Sigmoid colon (tissue), 6 donors: ENCODE measurements at regions not wholly inside any gene's neighbourhood (a gene's known extent, or its start where the extent isn't known, plus 50 kb on each side); places are given as distances from the start of the nearest gene placed in this dataset.

ENCODE experiments used
- DNase-seq: peaks from one replicate; pipeline ENCODE4 v3.0.0-alpha.2; 2019
- H3K27ac ChIP-seq, 4 donors: fragments of 200-600 bp; sonication (generic); one replicate each; pipeline ENCODE4 v1.5.1; 2016 to 2019; ENCODE audit warnings: mild to moderate bottlenecking in 1 of 4
- H3K27me3 ChIP-seq, 3 donors: fragments of 200-600 bp; sonication (generic); one replicate each; pipeline ENCODE4 v1.5.1; 2019; ENCODE audit warnings: mild to moderate bottlenecking in 1 of 3
- H3K36me3 ChIP-seq, 4 donors: fragments of 200-600 bp; sonication (generic); one replicate each; pipeline ENCODE4 v1.5.1; 2016 to 2019
- H3K4me1 ChIP-seq, 4 donors: fragments of 200-600 bp; sonication (generic); one replicate each; pipeline ENCODE4 v1.5.1; 2017 to 2019
- H3K4me3 ChIP-seq, 4 donors: fragments of 200-600 bp; sonication (generic); one replicate each; pipeline ENCODE4 v1.5.1; 2017 to 2019; ENCODE audit warnings: mild to moderate bottlenecking in 2 of 4, moderate library complexity in 1 of 4
- H3K9me3 ChIP-seq, 4 donors: fragments of 200-600 bp in 3 of 4; sonication (generic) in 3 of 4; one replicate each; pipeline versions ENCODE4 v1.5.1 to v1.6.1; 2013 to 2019
- EP300 ChIP-seq, 4 donors: sonication (generic); formaldehyde crosslinking; IDR thresholded peaks; one replicate each; pipeline ENCODE4 v1.6.1; 2017; ENCODE audit warnings: antibody characterized with exemption in 4 of 4
- POLR2A ChIP-seq, 2 donors: fragments of 450-650 bp; IDR thresholded peaks; one replicate each; pipeline ENCODE4 v1.6.1; 2016; ENCODE audit warnings: antibody characterized with exemption in 2 of 2, mild to moderate bottlenecking in 2 of 2, moderate library complexity in 2 of 2
- POLR2AphosphoS5 ChIP-seq, 4 donors: sonication (generic); formaldehyde crosslinking; IDR thresholded peaks; one replicate each; pipeline ENCODE4 v1.6.1; 2017; ENCODE audit warnings: antibody characterized with exemption in 4 of 4
- WGBS, 2 donors: extraction: QIAGEN DNeasy Blood & Tissue Kit; methylation state at CpG; one replicate each; pipeline ENCODE4 v1.1.7; 2013; 5-methylcytosine and 5-hydroxymethylcytosine counted together
- intact Hi-C: fragments of 100-400 bp; cut with DNase I; formaldehyde crosslinking; loops from one replicate; pipeline ENCODE4 v1.15.1; 2023
- TF ChIP-seq, protein P1 (sequence below), 4 experiments: fragments of 450-650 bp in 3 of 4; fragments of 200-600 bp in 1 of 4; IDR thresholded peaks; one replicate each; pipeline ENCODE4 v1.5.1; 2016 to 2019; ENCODE audit warnings: antibody characterized with exemption in 4 of 4, mild to moderate bottlenecking in 3 of 4, moderate library complexity in 2 of 4
- donor health status: healthy with polysubstance abuse.
- donor health status: healthy.

DNA sequence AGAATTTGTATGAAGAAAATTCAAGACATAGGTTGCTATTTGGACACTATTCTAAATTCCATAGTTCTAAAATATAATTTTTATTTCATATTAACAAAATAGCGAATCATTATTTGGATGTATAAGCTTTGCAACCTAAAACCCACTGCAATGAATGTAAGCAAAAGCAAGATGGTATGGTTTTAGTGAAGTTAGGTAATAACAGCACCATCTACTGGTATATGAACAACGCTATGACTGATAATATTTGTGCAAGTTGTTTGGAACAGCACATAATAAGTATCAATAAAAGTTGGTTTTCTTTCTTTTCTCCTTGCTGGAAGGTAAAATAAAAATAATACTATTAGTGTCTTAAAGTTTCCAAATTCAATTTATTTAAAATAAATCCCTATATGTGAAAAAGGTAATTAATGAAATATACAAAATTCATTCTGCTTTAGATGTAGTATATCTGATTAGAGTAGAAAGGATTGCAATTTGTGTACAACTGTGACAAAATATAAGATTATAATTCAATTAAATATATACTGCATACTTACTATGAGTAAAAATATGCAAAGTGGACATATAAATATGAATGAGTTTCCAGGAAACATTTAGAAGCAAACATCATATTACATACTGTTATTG lies 79.0 kb upstream of the LSM8 start:
- H3K4me1 ChIP-seq = no peaks in the 10 kb centered on the region
- H3K27me3 ChIP-seq = no peaks in the 10 kb centered on the region
- TF ChIP-seq, protein P1, sequence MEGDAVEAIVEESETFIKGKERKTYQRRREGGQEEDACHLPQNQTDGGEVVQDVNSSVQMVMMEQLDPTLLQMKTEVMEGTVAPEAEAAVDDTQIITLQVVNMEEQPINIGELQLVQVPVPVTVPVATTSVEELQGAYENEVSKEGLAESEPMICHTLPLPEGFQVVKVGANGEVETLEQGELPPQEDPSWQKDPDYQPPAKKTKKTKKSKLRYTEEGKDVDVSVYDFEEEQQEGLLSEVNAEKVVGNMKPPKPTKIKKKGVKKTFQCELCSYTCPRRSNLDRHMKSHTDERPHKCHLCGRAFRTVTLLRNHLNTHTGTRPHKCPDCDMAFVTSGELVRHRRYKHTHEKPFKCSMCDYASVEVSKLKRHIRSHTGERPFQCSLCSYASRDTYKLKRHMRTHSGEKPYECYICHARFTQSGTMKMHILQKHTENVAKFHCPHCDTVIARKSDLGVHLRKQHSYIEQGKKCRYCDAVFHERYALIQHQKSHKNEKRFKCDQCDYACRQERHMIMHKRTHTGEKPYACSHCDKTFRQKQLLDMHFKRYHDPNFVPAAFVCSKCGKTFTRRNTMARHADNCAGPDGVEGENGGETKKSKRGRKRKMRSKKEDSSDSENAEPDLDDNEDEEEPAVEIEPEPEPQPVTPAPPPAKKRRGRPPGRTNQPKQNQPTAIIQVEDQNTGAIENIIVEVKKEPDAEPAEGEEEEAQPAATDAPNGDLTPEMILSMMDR (IDR thresholded peaks at IDR 0.05) = peak in 2 of 4 experiments; percentile 17 to 48
- no peak for TF ChIP-seq EP300 (IDR thresholded peaks at IDR 0.05)
- intact Hi-C loops = loop anchor here (2.0 kb wide), 1 partner anchor 354 kb away; no protein-coding TSS in a partner anchor
- no peaks in the 10 kb centered on the region for H3K36me3 ChIP-seq
- H3K9me3 ChIP-seq = no peaks in the 10 kb centered on the region
- H3K4me3 ChIP-seq = no peak overlapping the region
- DNase-seq = no peak
- 5 to 16% methylated on average over 2 of the region's 2 CpGs for WGBS, 2 donors
- H3K27ac ChIP-seq = no peak overlapping the region

DNA sequence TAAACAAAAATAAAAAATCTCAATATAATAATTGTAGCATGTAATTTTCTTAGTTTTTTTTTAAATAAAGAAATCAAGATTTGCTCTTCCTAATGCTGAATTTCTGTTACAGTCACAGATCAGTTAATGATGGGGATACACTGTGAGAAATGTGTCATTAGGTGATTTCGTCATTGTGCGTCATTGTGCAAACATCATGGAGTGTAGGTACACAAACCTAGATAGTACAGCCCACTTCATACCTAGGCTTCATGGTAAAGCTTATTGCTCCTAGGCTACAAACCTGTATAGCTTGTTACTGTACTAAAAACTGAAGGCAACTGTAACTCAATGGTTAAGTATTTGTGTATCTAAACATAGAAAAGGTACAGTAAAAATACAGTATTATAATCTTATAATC lies 74.4 kb upstream of the LSM8 start:
- TF ChIP-seq POLR2AphosphoS5 (IDR thresholded peaks at IDR 0.05) (no peak), EP300 (IDR thresholded peaks at IDR 0.05) (no peak)
- TF ChIP-seq, protein P1 (IDR thresholded peaks at IDR 0.05) = no peak
- 19 to 71% methylated on average over 2 of the region's 2 CpGs for WGBS, 2 donors
- intact Hi-C loops = no loop called here
- DNase-seq = no peak
- H3K36me3 ChIP-seq = no peaks in the 10 kb centered on the region
- no peak overlapping the region for H3K4me3 ChIP-seq
- peaks cover 0 to 4% (median 0%) of the 10 kb centered on the region in 4 donors for H3K9me3 ChIP-seq
- no peak overlapping the region for H3K27ac ChIP-seq
- H3K27me3 ChIP-seq = no peaks in the 10 kb centered on the region
- no peaks in the 10 kb centered on the region for H3K4me1 ChIP-seq

DNA sequence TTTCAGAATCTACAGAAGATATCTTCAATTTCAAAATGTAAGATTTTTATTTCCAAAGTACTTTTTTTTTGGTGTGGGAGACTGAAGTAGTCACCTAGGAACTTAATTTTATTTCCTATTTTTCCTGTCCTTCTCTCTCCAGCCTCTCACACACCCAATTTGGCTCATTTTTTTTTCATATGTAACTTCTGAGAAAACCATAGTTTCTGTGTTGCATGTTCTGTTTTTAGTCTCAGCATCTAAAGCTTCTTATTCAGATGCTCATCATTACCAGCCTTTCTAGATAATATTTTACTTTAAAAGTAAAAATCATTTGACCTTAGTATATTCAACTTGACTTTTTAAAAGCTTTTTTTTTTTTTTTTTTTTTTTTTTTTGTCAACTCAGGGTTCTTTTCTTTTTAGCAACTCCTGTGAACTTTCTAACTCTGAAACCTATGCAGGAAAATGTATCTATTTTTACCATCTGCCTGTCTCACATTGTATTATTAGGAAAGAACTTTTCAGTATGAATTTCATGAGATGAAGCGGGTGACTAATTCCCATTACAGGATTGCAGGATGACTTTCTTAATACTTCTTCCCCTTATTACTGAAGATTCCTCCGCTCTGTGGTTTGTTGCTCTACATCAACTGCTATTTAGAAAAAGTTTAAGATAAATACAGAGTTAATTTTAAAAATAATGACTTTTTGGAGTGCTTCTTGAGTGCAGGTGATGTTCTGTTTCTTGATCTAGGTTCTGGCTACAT lies 73.6 kb upstream of the LSM8 start:
- Histone ChIP-seq H3K27ac (no peak overlapping the region), H3K4me3 (no peak overlapping the region), H3K27me3 (no peaks in the 10 kb centered on the region), H3K4me1 (no peaks in the 10 kb centered on the region), H3K9me3 (peaks cover 0 to 4% (median 0%) of the 10 kb centered on the region in 4 donors), H3K36me3 (no peaks in the 10 kb centered on the region)
- no peak for DNase-seq
- TF ChIP-seq POLR2AphosphoS5 (IDR thresholded peaks at IDR 0.05) (no peak), POLR2A (IDR thresholded peaks at IDR 0.05) (no peak), EP300 (IDR thresholded peaks at IDR 0.05) (no peak)
- TF ChIP-seq, protein P1 (IDR thresholded peaks at IDR 0.05) = no peak
- WGBS, 2 donors = 91 to 97% methylated on average over 2 of the region's 2 CpGs
- intact Hi-C loops = no loop called here

DNA sequence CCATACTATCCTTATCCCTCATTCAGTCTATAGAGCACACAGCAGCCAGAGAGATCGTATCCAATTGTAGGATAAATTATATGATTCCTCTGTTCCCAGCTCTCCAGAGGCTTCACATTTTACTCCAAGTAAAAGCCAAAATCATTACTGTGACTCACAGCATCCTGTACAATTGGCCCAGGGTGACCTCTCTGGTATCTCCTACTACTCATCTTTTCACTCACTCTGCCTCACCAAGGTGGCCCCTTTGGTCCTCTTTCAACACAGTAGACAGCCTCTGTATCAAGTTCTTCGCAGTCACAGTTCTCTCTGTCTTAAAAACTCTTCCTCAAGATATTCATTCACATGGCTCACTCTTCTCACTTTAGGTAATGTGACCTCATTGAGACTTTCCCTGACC lies 72.6 kb upstream of the LSM8 start:
- Histone ChIP-seq H3K27ac (no peak overlapping the region), H3K4me3 (no peak overlapping the region), H3K4me1 (no peaks in the 10 kb centered on the region), H3K36me3 (no peaks in the 10 kb centered on the region), H3K9me3 (peaks cover 0 to 4% (median 0%) of the 10 kb centered on the region in 4 donors), H3K27me3 (no peaks in the 10 kb centered on the region)
- DNase-seq = no peak
- intact Hi-C loops = no loop called here
- TF ChIP-seq POLR2AphosphoS5 (IDR thresholded peaks at IDR 0.05) (no peak), POLR2A (IDR thresholded peaks at IDR 0.05) (no peak), EP300 (IDR thresholded peaks at IDR 0.05) (no peak)
- TF ChIP-seq, protein P1 (IDR thresholded peaks at IDR 0.05) = no peak
- 86% methylated on average over 2 of the region's 2 CpGs for WGBS, 2 donors
